Panc1 (cell line): ENCODE measurements at regions not wholly inside any gene's neighbourhood (a gene's known extent, or its start where the extent isn't known, plus 50 kb on each side); places are given as distances from the start of the nearest gene placed in this dataset.

Source experiments
- ATAC-seq: fragments of 200-7000 bp; cut with Tn5 transposase; 2 replicates; pipeline ENCODE4 v1.9.1; 2020; ENCODE audit warnings: mild to moderate bottlenecking, moderate library complexity
- BruUV-seq: library from RNA; stranded (reverse); fragments of 400-500 nt; replicated peaks from 2 replicates; lab custom pipeline; 2021; lab: Mats Ljungman, UMichigan
- CTCF ChIA-PET: fragments of 300-600 bp; sonication (Branson Sonifier 250); formaldehyde crosslinking; loops from one replicate; lab custom pipeline; 2022; ENCODE audit warnings: antibody characterized with exemption; lab: Charles Lee
- POLR2A ChIA-PET: fragments of 300-600 bp; sonication (Branson Sonifier 250); formaldehyde crosslinking; loops from one replicate; lab custom pipeline; 2022; ENCODE audit warnings: antibody characterized with exemption; lab: Charles Lee
- DNase-seq: peaks from one replicate; pipeline ENCODE4 v3.0.0-alpha.2; 2010; ENCODE audit warnings: low read depth, low spot score
- H3K27ac ChIP-seq: 2 replicates; pipeline ENCODE4 v1.5.1; 2011; ENCODE audit warnings: mild to moderate bottlenecking, low read length, inconsistent platforms
- H3K27me3 ChIP-seq: fragments of 200-500 bp; sonication (Bioruptor generic); 2 replicates; pipeline ENCODE4 v1.6.0; 2014; ENCODE audit warnings: low read length, inconsistent platforms; ENCODE audit not compliant: control insufficient read depth, insufficient read depth
- H3K36me3 ChIP-seq: fragments of 200-500 bp; sonication (Bioruptor generic); 2 replicates; pipeline ENCODE4 v1.5.1; 2014; ENCODE audit warnings: inconsistent platforms, mild to moderate bottlenecking, low read length, moderate library complexity; ENCODE audit not compliant: control insufficient read depth, insufficient read depth
- H3K4me1 ChIP-seq: 2 replicates; pipeline ENCODE4 v1.5.1; 2011; ENCODE audit warnings: inconsistent platforms, mild to moderate bottlenecking, low read length, moderate library complexity; ENCODE audit not compliant: control insufficient read depth, insufficient read depth
- H3K4me3 ChIP-seq, 2 experiments: 2 replicates each; pipeline ENCODE4 v1.5.1; 2011 to 2012; ENCODE audit warnings: low read depth in 2 of 2, low read length in 2 of 2, mild to moderate bottlenecking in 2 of 2, inconsistent platforms in 1 of 2, moderate library complexity in 1 of 2
- H3K9me3 ChIP-seq: fragments of 200-500 bp; sonication (Bioruptor generic); 2 replicates; pipeline ENCODE4 v1.5.1; 2014; ENCODE audit warnings: low read depth, mild to moderate bottlenecking, inconsistent platforms, low read length, moderate library complexity; ENCODE audit not compliant: control insufficient read depth, insufficient read depth
- CTCF ChIP-seq: fragments of 450-650 bp; IDR thresholded peaks from 2 replicates; pipeline ENCODE4 v1.5.1; 2017; ENCODE audit warnings: mild to moderate bottlenecking
- POLR2AphosphoS5 ChIP-seq: IDR thresholded peaks from 2 replicates; pipeline ENCODE4 v1.6.1; 2012; ENCODE audit warnings: mild to moderate bottlenecking, low read depth, low read length, moderate library complexity
- REST ChIP-seq, 2 experiments: IDR thresholded peaks; 2 replicates each; pipeline ENCODE4 v1.6.1; 2011 to 2012; ENCODE audit warnings: low read depth in 2 of 2, control low read depth in 1 of 2, low read length in 1 of 2, mild to moderate bottlenecking in 1 of 2, moderate library complexity in 1 of 2; ENCODE audit not compliant: insufficient read depth in 1 of 2
- SIN3A ChIP-seq: IDR thresholded peaks from 2 replicates; pipeline ENCODE4 v1.6.1; 2012; ENCODE audit warnings: low read depth, mild to moderate bottlenecking, low read length, moderate library complexity, borderline replicate concordance; ENCODE audit not compliant: insufficient read depth
- TCF7L2 ChIP-seq: IDR thresholded peaks from 2 replicates; pipeline ENCODE4 v1.6.1; 2011; ENCODE audit warnings: mild to moderate bottlenecking, low read depth, low read length, inconsistent platforms
- in situ Hi-C: cut with HindIII; loops from 2 replicates; pipeline ENCODE4 v1.10.0; 2016; ENCODE audit warnings: low sequenced_read_pairs, low pct_unique_long_range_greater_than_20kb
- intact Hi-C: fragments of 100-400 bp; cut with micrococcal nuclease; formaldehyde crosslinking; loops from one replicate; pipeline ENCODE4 v1.10.0; 2022; ENCODE audit not compliant: unreplicated experiment

GRCh38 chr18:54517521-54517920, 73.5 kb upstream of the DYNAP start:
- in situ Hi-C loops (no loop called here), intact Hi-C loops (no loop called here)
- no TSS peak for BruUV-seq
- ATAC-seq (no peak), DNase-seq (no peak)
- TF ChIP-seq TCF7L2 (no peak), POLR2AphosphoS5 (no peak), SIN3A (no peak), REST (IDR thresholded peaks at IDR 0.05; ENCODE audit: insufficient read depth in 1 of 2, low read depth in 2 of 2, low read length in 1 of 2) (no peak), CTCF (no peak)
- no peaks in the 10 kb centered on the region for H3K27me3 ChIP-seq
- POLR2A ChIA-PET, result no interaction called here
- H3K9me3 ChIP-seq, result no peaks in the 10 kb centered on the region
- CTCF ChIA-PET, result no interaction called here
- H3K4me1 ChIP-seq, result no peaks in the 10 kb centered on the region
- H3K4me3 ChIP-seq, result no peak overlapping the region
- no peaks in the 10 kb centered on the region for H3K36me3 ChIP-seq
- no peak overlapping the region for H3K27ac ChIP-seq

- Histone ChIP-seq H3K9me3 (no peaks in the 10 kb centered on the region), H3K4me3 (no peak overlapping the region), H3K27me3 (no peaks in the 10 kb centered on the region), H3K36me3 (no peaks in the 10 kb centered on the region), H3K4me1 (no peaks in the 10 kb centered on the region), H3K27ac (no peak overlapping the region)
- ATAC-seq (no peak), DNase-seq (no peak)
- intact Hi-C loops, result no loop called here
- ChIA-PET POLR2A (no interaction called here), CTCF (no interaction called here)
- BruUV-seq, result no TSS peak
- in situ Hi-C loops, result no loop called here
- TF ChIP-seq REST (IDR thresholded peaks at IDR 0.05; ENCODE audit: insufficient read depth in 1 of 2, low read depth in 2 of 2, low read length in 1 of 2) (no peak), CTCF (no peak), SIN3A (no peak), TCF7L2 (no peak), POLR2AphosphoS5 (no peak)
Observed at GRCh38 chr18:54521846-54522245, 69.2 kb upstream of the DYNAP start.
